ENCODE measurements at regions not wholly inside any gene's neighbourhood (a gene's known extent, or its start where the extent isn't known, plus 50 kb on each side); places are given as distances from the start of the nearest gene placed in this dataset.
"Not testable (repeated sequence)": the region's sequence is repeated elsewhere in the genome, so short reads cannot be mapped to it uniquely, and the experiment has no call there.

GRCh38 chr3:82495655-82496054, 734.2 kb upstream of the GBE1 start:
- DNase-seq = no peak

GRCh38 chr3:82494977-82495489, 733.6 kb upstream of the GBE1 start:
- DNase-seq = no peak

- DNase-seq = no peak
Measured at GRCh38 chr3:82493858-82494257, 732.4 kb upstream of the GBE1 start.

- DNase-seq = no peak
Measured at GRCh38 chr3:82475306-82475705, 713.9 kb upstream of the GBE1 start.

GRCh38 chr3:82474711-82475110, 713.3 kb upstream of the GBE1 start:
- DNase-seq = no peak

GRCh38 chr3:82473864-82474541, 712.6 kb upstream of the GBE1 start:
- no peak for DNase-seq

GRCh38 chr3:82467051-82467450, 705.6 kb upstream of the GBE1 start:
- no peak for DNase-seq

GRCh38 chr3:82462977-82463376, 701.5 kb upstream of the GBE1 start:
- no peak for DNase-seq

- DNase-seq = no peak
Measured at GRCh38 chr3:82461049-82461889, 699.8 kb upstream of the GBE1 start.

- no peak for DNase-seq
Measured at GRCh38 chr3:82448320-82448719, 686.9 kb upstream of the GBE1 start.

- DNase-seq = not testable (repeated sequence)
Measured at GRCh38 chr3:82428821-82429220, 667.4 kb upstream of the GBE1 start.

GRCh38 chr3:82424031-82424339, 662.5 kb upstream of the GBE1 start:
- DNase-seq = no peak

- no peak for DNase-seq
Measured at GRCh38 chr3:82423268-82424030, 662.0 kb upstream of the GBE1 start.

GRCh38 chr3:82416830-82417229, 655.4 kb upstream of the GBE1 start:
- DNase-seq = no peak

GRCh38 chr3:82416349-82416748, 654.9 kb upstream of the GBE1 start:
- DNase-seq = no peak

GRCh38 chr3:82413171-82413570, 651.7 kb upstream of the GBE1 start:
- no peak for DNase-seq

- no peak for DNase-seq
Measured at GRCh38 chr3:82410366-82410765, 648.9 kb upstream of the GBE1 start.

- no peak for DNase-seq
Measured at GRCh38 chr3:82409842-82410241, 648.4 kb upstream of the GBE1 start.

- DNase-seq = no peak
Measured at GRCh38 chr3:82392203-82392775, 630.8 kb upstream of the GBE1 start.

GRCh38 chr3:82390868-82391267, 629.4 kb upstream of the GBE1 start:
- DNase-seq = no peak

- no peak for DNase-seq
Measured at GRCh38 chr3:82386647-82387046, 625.2 kb upstream of the GBE1 start.

GRCh38 chr3:82384181-82384580, 622.7 kb upstream of the GBE1 start:
- DNase-seq = no peak

GRCh38 chr3:82382831-82383230, 621.4 kb upstream of the GBE1 start:
- DNase-seq = no peak
